Fibroblast of skin of right biceps (primary cell): ENCODE measurements at regions not wholly inside any gene's neighbourhood (a gene's known extent, or its start where the extent isn't known, plus 50 kb on each side); places are given as distances from the start of the nearest gene placed in this dataset.

Source experiments
- DNase-seq: peaks from one replicate; pipeline ENCODE4 v3.0.0-alpha.2; 2013

DNA sequence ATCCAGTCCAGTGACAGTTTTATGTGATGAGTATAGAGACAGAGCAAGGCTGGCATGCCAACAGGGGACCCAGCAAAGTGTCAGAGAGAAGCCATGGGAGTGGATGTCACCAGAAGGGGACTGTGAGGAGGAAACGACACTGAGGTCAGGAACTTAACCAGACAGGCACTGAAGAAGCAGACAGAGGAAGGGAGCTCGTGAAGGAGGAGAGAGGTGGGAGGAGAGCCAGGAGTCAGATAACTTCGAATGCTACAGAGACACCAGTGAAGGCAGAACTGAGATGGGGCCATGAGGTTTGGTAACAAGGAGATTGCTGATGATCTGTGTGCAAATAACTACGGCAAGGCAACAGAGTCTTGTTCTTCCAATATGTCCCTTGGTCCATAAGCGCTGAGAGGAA, 211.1 kb upstream of the FOXA2 start:
- no peak for DNase-seq

DNA sequence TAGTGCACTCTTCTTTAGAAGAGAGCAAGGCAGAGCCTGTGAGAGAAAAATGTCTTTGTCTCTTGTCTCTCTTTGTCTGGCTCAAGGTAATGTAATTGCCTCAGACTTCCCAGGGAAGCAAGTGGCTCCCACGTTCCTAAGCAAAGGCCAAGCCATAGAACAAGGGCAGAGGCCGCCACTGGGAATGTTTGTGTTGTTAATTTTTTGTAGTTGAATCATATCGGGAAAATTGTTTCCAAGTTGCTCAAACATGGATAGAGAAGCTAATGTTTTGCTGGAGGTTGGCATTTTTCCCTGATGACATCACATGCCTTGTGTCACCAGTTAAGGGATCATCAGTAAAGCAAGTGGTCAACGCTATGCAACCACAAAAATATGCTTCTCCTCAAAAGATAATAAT, 211.5 kb upstream of the FOXA2 start:
- DNase-seq: peak; percentile 99

DNA sequence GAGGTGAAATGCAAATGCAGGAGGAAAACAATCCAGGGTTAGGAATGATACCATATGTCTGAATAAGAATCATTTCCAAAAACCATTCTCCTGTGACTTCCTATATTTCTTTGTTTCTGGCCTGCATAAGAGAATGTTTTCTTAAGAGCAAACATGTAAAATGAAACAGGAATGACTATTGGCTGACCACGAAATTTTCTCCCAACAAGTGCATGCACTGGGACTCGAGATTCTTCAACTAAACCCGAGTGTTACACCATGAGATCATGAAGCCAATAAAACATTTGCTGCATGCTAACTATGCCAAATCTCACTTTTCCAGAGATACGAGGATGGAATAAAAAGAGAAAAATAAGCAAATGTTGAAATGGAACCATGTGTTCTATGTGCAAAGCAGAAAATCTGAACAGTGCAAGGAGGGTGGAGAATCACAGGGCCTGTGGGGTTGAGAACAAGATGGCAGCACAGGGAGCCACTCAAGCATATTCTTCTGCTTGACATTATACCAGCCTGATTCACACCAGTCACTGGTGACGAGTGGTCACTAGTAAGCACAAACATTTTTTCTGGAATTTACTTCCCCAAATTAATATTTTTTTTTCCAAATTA, 212.2 kb upstream of the FOXA2 start:
- peak; percentile 74 for DNase-seq

DNA sequence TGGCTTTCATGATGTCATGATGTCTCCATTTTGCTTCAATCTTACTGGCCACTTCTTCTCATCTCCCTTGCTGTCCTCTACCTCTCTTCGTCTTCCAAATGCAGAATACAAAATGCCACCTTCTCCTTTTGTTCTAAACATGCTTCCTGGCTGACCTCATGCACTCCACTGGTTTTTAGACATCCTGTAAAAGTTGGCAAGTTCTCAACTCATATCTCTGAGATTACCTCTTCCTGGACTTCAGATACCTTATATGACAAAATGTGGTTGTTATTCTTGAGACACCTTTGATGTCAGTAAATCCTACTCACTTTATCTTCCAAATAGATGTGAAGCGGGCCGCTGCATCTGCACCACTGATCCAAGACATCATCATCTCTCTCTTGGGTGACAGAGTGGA, 212.7 kb upstream of the FOXA2 start:
- DNase-seq: no peak

DNA sequence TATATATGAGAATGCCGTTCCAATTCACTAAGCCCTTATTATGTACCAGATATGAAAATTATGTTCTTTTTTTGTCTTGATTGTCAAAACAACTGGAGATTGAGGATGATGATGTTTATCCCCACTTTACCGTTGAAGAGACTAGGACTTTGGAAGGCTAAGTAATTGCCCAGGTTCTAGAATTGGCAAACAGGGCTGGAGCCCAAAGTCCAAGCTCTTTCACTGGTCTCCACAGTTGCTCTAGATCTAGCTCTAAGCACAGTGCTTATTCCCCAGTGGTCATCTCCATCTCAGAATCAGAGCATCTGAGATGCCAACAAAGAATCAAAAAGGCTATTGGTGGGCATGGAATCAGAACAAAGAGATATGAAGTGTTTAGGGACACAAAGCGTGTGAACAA, 215.3 kb upstream of the FOXA2 start:
- DNase-seq: no peak

DNA sequence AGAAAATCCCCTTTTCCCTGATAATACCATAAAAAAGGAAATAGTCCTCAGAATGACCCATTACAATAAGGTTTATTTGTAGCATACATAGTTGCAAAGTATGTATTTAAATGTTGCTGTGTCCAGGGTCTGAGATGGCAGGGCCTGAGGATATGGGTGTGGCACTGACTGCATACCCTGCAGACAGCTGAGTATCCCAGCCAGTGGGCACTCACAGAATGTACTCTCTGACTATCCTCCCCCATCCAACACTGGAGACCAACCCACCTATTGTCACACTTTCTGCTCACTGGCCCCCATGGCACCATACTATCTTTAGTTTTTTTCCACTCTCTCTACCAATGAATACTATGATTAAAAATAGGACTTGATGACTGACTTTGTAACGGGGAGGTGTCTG, 215.8 kb upstream of the FOXA2 start:
- DNase-seq: no peak

DNA sequence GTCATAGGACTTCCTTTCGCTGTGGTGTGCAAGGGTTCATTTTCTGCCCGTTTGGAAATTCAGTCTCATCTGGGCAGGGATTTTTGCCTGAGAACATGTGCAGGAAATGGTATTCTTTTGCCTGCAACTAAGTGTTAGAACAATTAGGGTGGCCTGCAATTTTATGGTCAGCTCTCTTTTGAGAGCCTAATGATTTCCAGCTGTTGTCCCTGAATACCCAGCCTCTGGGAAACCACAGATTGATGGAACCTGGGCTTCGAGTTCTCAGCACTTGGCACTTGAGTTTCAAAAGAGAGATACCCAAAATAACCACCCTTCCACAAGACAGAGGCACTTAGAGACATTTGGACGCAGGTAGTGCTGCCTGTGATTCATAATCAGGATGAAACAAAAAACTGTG, 217.2 kb upstream of the FOXA2 start:
- peak; percentile 24 for DNase-seq

DNA sequence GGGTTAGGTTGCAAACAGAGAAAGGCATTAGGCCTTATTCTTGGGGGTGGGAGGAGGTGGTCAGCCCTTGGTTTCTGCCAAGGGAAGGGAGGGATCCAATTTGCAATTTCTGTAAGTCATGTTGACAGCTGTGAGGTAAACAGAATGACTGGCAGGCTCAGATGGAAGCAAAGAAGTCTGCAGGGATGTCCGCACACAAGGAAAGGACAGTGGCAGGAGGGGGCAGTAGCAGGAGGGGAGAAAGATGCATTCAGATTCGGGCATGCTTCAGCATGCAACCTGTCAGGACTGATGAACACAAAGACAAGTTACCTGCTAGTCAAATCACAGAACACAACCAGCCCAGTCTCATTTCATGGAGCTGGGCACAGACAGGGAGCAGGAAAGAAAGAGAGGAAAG, 217.9 kb upstream of the FOXA2 start:
- no peak for DNase-seq

DNA sequence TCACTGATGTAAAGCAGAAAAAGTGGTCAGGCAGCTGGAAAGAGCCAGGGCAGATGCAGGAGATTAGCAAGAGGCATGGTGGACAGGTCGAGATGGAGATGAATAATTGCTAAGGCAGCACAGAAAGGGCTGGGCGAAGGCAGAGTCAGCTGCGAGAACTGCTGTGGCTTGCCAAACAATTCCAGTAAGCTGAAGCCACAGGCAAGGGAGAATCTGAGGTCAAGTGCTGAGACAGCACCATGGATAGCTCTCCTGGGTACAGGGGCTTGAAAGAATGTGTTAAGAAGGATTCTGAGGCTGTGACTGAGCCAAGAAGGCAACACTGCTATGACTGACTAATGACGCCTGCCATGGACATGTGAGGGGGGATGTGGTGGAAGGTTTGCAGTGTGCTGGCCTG, 220.8 kb upstream of the FOXA2 start:
- DNase-seq: peak; percentile 91

DNA sequence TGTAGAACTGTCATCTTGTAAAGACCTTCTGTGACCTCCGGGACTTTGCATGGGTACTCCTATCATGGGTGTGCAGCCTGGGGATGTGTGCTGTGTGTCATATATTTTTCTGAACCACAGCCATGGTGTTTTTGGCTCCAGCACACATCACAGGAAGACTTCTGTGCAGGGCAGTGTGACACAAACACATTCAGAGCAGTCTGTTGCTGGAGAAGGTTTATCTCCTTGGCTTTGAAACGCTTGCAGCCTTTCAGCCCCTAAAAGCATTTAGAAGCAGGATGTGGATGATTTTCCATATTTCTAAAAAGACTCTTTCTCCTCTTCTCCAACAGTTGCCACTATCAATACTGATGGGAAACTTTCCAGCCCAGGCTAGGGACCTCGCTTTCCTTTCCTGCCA, 221.6 kb upstream of the FOXA2 start:
- DNase-seq: no peak

DNA sequence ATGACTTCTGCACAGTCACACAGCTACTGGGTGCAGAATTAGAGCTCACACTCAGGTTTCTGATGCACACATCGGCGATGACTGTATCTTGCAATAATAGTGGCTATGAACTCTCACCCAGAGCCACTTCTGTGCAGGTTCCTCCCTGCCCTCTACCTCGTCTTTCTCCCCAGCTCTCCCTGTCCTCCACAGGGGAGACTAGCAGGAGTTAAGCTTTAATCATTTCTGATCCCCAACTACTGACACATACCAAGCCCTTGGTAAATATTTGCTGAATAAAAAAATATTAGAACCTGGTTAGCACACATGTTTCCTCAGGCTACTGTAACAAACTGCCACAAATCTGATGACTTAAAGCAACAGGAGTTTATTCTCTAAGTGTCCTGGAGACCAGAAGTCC, 222.7 kb upstream of the FOXA2 start:
- no peak for DNase-seq

DNA sequence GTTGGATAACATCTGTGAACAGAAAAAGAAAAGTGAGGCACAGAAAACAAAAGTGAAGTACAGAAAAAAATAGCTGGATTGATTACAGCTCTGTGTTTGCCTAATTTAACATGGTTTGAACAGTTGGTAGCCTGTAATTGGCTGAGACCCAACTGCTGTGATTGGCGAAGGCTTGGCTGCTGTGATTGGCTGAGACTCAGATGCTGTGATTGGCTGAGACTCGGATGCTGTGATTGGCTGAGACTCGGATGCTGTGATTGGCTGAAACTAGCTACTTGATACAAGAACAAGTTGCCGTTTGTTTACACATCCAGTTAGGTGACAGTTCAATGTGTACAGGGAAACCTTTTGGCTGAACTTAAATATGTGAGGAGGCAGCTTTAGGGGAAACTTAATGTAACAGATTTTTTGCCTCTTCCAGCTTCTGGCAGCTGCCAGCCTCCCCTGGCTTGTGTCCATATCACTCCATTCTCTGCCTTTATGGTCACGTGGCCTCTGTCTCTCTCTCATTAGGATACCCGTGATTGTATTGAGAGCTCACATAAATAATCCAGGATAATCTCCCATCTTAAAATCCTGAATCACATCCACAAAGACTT, 223.4 kb upstream of the FOXA2 start:
- DNase-seq: no peak

DNA sequence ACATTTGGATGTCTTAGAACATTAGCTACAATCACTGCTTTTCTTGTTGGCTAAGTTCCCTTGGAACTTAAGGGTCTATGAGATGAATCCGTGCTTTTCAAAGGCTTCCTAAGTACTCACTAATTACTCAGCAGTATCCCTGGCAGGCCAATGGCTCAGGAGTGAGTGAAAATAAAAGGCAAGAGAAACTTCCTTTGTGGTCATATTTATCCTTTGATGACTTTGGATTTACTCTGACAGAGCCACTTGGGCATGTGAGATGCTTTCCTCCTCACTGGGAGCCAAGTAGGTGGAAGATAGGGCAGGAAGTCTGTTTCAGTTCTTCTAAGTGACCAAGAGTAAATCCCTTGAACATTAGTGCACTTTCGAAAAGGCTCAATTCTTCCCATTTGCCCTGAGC, 224.3 kb upstream of the FOXA2 start:
- DNase-seq: no peak

DNA sequence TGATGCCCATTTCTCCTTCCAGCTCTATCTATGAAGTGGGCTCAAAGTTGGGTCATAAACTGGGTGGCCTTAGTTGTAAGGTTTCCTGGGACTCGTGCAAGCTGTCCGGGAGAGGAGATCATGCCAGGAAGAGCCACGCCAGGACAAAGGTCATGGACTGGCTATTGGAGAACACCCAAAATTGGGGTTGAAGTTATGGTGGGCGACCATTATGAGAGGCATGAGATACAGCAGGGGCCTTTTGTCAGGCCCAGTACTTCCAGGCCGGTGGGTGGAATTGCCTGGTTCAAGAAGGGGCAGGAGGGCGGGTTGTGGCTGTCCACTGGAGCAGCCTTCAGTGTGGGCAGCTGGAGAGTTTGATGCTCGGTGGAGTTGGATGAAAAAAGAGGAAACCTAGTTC, 225.1 kb upstream of the SSTR4 start:
- DNase-seq: no peak

DNA sequence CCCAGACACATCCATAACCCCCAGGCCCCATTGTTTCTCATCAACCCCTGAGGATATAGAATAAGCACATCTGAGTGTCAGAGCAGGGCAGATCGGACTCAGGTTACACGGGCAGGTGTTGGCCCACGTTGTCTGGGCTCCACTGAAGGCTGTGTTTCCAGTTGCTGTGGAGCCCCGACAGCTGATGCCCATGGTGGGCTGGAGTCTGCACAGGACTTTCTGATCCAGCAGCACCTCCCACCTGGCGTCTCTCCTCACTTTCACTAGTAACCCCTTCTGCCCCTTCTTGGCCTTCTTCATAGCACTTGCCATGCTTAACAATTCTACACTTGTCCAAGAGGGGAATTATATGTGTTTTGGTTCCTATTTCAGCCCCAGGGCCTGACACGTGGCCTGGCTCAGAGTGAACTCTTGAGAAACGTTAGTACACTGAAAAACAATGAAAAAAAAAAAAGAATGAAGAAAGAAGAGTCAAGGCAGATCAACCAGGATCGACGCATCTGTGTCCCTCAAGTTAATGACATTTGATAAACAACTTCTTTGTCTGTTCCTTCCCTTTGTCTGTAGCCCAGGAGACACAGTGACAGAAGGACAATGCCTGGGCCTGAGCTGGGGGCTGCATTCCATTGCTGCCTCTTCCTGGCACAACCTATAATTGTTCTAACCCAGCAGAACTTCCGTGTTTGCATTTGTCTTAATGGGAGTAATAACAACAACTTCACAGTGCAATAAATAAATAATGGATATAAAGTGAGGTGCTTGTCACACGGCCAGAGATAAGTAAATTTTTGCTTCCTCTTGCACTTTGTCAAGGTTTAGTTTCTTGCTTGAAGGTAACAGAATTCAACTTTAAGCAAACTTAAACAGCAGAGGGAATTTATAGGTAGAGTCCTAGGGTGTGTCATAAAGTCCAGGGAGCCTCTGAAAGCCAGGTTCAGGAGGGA, 224.2 kb upstream of the SSTR4 start:
- no peak for DNase-seq

DNA sequence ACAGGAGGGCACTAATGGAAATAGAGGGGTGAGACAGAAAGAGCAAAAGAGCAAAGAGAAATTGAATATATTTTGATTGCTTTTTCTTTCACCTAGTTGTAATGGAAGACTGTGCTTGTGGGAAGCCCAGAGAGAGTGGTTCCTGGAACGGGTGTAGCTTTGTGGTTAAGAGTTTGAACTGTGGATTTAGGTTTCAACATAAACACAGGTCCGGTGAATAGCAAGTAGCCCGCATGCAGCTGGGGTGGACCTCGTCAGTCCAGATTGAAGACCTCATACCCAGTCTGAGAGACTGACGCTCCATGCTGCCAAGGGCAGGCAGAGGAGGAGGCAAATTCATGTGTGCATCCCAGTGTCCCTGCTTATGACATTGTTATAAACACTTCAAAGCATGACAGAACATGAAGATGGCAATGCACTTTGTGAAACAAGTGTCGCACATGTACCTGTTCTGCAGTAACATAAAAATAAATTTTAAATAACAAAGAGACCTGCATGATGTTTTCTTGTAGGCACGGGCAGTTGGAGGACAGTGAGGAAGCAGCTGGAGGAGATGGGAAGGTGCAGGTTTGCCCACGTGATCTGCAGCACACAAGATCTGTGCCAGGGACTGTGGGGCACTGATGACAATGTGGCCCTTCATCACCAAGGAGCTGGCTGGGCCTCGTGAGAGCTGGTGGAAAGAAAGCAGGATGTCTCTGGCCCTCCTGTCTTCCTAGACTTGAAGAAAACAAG, 220.5 kb upstream of the SSTR4 start:
- DNase-seq: no peak

DNA sequence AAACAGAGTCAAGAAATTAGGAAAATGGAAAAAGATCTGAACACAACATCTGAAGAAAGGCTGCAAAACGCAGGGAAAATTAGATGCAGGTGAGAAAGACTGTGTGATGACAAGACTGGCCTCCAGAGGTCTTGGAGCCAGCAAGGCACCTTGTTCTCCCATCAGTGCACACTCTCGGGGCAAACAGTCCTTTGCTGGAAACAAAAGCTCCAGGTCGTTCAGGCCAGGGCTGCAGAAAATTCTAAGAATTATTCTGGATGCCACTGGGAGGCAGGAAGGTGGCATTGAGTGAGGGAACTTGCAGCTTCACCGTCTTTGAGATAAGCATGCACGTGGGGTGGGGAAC, 219.9 kb upstream of the SSTR4 start:
- DNase-seq: no peak

DNA sequence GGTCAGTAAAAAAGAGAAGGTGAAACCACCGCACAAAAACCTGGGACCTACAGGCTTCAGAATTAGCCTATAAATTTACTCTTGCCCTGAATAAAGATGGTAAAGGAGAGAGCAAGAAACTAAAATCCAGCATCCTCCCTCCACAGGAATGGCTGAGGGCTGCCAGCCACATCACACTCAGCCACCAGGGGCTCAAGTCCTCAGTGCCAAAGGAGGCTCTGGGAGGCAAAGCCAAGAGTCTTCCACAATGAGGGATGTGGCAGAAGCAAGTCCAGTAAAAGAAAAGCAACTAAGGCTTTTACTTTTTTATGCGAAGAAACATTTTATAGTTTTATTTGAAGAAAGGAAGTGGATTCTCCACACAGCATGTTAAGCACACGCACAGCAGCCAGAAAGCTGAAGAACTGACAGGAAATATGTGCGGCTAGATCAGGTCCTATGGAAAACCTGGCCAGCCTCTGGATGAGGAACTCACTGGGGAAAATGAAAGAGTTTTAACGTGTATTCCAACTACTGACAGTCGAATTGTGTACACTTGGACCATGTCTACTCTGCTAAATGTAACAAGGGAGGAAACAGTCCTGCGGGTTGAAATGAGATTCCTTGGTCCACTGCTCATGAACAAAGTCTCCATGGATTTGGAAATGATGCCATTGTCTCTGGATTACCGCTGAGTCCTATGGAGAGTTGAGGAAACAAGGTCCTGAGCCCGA, 219.4 kb upstream of the SSTR4 start:
- DNase-seq: no peak

DNA sequence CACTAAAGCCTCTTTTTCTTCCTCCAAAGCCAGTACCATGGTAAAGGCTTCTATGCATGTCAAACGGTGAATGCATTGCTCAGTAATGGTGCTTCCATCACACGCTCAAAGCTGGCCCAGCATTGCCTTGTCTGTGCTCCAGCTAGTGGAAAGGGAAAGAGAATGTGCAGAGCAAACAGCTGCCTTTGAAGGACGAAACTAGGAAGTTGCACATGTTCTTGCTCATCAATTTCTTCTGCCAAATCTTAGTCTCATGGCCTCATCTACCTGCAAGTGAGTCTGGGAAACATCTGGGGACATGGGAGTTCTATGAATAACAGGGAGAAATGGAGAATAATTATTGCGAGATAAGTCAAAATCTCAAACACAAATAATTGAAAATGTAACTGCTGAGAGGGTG, 216.5 kb upstream of the SSTR4 start:
- DNase-seq: no peak

DNA sequence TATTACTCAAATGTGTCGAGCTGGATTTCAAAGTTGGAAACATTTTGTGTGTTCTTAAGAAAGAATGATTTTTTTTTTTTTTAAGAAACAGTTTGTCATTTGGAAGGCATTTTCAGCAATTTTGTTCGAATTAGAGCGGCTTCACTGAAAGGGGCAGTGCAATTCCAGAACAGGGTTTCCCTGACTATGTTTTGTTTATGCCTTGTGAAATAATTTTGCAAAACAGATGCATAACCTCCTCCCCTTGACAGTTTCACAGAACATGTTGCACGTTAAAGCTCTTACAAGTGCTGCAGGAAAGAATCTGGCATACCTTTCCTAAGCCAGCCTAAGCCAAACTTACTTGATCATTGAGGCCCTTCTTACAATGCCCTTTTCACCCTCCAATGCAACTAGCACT, 216.0 kb upstream of the SSTR4 start:
- no peak for DNase-seq

DNA sequence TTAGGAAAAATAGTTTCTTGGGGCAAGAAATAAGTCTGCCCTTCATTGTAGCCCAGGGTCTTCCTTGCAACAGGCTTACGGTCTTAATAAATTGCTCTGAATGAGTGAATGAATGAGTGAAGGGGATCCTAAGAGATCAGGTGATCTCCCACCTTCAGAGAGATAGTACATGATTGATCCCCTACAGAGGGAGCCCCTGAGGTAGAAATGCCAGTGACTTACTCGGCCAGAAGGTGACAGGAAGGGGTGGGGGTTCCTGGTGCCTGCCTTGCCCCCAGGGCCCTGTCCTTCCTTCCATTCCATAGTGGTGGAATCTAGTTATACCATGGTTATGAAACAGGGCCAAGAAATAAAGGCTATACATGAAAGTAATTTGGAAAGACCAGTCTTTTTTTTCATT, 215.3 kb upstream of the SSTR4 start:
- no peak for DNase-seq

DNA sequence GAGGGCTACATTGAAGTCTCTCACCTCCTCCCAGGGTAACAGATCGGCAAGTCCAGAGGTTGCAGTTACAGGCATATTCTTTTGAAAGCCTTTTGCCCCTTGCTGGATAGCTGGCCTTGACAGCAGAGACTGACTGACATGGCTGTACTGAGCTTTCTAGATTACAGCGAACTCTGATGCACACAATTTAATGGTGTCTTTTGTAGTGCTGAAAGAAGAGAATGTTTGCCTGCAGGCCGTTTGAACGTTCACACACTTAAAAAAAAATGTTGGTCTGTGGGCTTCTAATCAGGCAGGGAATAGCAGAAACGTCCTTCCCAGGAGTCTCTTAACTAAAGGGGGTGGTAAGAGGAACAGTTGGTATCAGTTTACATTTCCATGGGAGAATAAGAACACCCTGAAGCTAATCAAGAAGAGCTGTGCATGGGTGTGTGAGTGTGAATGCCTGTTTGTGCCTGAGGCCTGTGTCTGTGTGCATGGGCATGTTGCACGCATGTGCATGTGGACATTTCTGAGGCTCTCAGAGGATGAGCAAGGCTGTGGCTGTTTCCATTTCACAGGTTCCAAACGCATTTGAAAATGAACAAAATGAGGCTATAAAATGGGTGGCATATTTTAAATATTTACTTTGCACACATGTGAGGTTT, 213.9 kb upstream of the SSTR4 start:
- DNase-seq: no peak

DNA sequence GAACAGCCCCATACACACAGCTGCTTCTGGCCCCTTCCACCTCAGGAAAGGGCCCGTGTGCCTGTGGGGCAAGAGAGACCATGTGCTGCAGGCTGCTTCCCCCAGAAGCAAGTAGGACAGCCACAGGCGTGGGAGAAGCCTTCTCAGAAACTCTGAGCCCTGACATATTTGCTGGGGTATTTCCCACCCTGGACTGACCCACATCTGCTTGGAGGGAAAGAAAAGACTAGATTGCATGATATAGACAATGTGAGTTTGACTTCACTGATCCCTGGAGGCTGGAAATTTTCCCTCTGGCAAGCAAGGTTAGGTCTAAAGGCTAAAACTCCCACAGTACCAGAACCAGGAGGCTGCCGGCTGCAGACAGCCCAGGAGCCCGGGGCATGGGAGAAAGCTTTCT, 213.3 kb upstream of the SSTR4 start:
- no peak for DNase-seq
